A673 (cell line): ENCODE measurements at regions not wholly inside any gene's neighbourhood (a gene's known extent, or its start where the extent isn't known, plus 50 kb on each side); places are given as distances from the start of the nearest gene placed in this dataset.
"Not testable (repeated sequence)": the region's sequence is repeated elsewhere in the genome, so short reads cannot be mapped to it uniquely, and the experiment has no call there.

ENCODE experiments used
- BruUV-seq: library from RNA; stranded (reverse); fragments of 400-500 nt; replicated peaks from 2 replicates; lab custom pipeline; 2021; lab: Mats Ljungman, UMichigan
- CTCF ChIA-PET: fragments of 300-600 bp; sonication (Branson Sonifier 250); formaldehyde crosslinking; loops from one replicate; lab custom pipeline; 2022; ENCODE audit warnings: antibody characterized with exemption; lab: Charles Lee
- POLR2A ChIA-PET: fragments of 300-600 bp; sonication (Branson Sonifier 250); formaldehyde crosslinking; loops from one replicate; lab custom pipeline; 2022; ENCODE audit warnings: antibody characterized with exemption; ENCODE audit not compliant: low non-redundant PET; lab: Charles Lee
- DNase-seq: peaks from one replicate; pipeline ENCODE4 v3.0.0-alpha.2; 2015; ENCODE audit warnings: low spot score
- H3K27ac ChIP-seq: fragments of 200-600 bp; sonication (generic); 2 replicates; pipeline ENCODE4 v1.5.1; 2016; ENCODE audit warnings: mixed run types, low read depth, mild to moderate bottlenecking, mixed read lengths, antibody characterized with exemption, low read length; ENCODE audit not compliant: poor library complexity, severe bottlenecking
- H3K27me3 ChIP-seq: fragments of 200-600 bp; sonication (generic); replicated peaks from 2 replicates; pipeline ENCODE4 v1.6.1; 2017; ENCODE audit warnings: mixed run types, low read depth, mild to moderate bottlenecking, mixed read lengths, antibody characterized with exemption, low read length; ENCODE audit not compliant: insufficient read depth, poor library complexity
- H3K36me3 ChIP-seq: fragments of 200-600 bp; sonication (generic); 2 replicates; pipeline ENCODE4 v1.6.1; 2016; ENCODE audit warnings: mixed run types, mild to moderate bottlenecking, mixed read lengths, antibody characterized with exemption, low read length; ENCODE audit not compliant: insufficient read depth, poor library complexity, severe bottlenecking
- H3K4me1 ChIP-seq: fragments of 200-600 bp; sonication (generic); 2 replicates; pipeline ENCODE4 v1.6.1; 2017; ENCODE audit warnings: mixed run types, mild to moderate bottlenecking, mixed read lengths, antibody characterized with exemption, low read length; ENCODE audit not compliant: insufficient read depth, poor library complexity, severe bottlenecking
- H3K4me3 ChIP-seq: fragments of 200-600 bp; sonication (generic); 2 replicates; pipeline ENCODE4 v1.5.1; 2016; ENCODE audit warnings: low read depth, mixed run types, mild to moderate bottlenecking, mixed read lengths, low read length; ENCODE audit not compliant: poor library complexity, severe bottlenecking
- H3K9me3 ChIP-seq: fragments of 200-600 bp; sonication (generic); 2 replicates; pipeline ENCODE4 v1.6.1; 2016; ENCODE audit warnings: mixed run types, low read depth, mild to moderate bottlenecking, mixed read lengths, antibody characterized with exemption, low read length; ENCODE audit not compliant: poor library complexity, severe bottlenecking
- EZH2 ChIP-seq: fragments of 200-600 bp; sonication (generic); IDR thresholded peaks from 2 replicates; pipeline ENCODE4 v1.6.1; 2017; ENCODE audit warnings: borderline replicate concordance, low read depth, mild to moderate bottlenecking, mixed read lengths, antibody characterized with exemption, low read length; ENCODE audit not compliant: poor library complexity, severe bottlenecking
- intact Hi-C: fragments of 100-400 bp; cut with micrococcal nuclease; formaldehyde crosslinking; loops from one replicate; pipeline ENCODE4 v1.10.0; 2022; ENCODE audit not compliant: unreplicated experiment
- TF ChIP-seq, protein P1 (sequence below): fragments of 300-800, 200-600 bp; sonication (generic); conservative IDR thresholded peaks from 2 replicates; pipeline ENCODE4 v1.5.1; 2017; ENCODE audit warnings: low read depth, mild to moderate bottlenecking, antibody characterized with exemption, low read length, moderate library complexity, mixed read lengths

DNA sequence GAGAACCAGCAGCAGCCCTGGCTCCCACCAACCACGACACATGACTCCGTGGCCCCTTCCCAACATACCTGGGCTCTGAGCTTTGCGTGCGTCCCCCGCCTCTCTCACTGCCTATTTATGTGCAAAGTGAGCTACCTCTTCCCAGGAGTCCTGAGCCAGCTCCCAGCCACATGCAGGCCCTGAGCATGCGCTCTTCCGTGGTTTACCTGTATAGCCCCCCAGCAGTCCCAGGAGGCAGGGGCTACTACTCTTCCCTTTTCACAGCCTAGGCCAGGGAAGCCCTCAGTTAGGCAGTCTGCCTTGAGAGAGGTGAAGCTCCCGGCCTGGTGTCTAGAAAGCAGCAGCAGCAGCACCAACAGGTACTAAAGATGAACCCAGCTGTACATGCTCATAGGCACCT, 114.8 kb upstream of the CDYL start:
- BruUV-seq, result no TSS peak
- CTCF ChIA-PET, result no interaction called here
- Histone ChIP-seq H3K27me3 (no peaks in the 10 kb centered on the region), H3K9me3 (no peaks in the 10 kb centered on the region), H3K4me1 (no peaks in the 10 kb centered on the region), H3K36me3 (no peaks in the 10 kb centered on the region), H3K27ac (no peak overlapping the region), H3K4me3 (no peak overlapping the region)
- no peak for TF ChIP-seq EZH2
- TF ChIP-seq, protein P1, sequence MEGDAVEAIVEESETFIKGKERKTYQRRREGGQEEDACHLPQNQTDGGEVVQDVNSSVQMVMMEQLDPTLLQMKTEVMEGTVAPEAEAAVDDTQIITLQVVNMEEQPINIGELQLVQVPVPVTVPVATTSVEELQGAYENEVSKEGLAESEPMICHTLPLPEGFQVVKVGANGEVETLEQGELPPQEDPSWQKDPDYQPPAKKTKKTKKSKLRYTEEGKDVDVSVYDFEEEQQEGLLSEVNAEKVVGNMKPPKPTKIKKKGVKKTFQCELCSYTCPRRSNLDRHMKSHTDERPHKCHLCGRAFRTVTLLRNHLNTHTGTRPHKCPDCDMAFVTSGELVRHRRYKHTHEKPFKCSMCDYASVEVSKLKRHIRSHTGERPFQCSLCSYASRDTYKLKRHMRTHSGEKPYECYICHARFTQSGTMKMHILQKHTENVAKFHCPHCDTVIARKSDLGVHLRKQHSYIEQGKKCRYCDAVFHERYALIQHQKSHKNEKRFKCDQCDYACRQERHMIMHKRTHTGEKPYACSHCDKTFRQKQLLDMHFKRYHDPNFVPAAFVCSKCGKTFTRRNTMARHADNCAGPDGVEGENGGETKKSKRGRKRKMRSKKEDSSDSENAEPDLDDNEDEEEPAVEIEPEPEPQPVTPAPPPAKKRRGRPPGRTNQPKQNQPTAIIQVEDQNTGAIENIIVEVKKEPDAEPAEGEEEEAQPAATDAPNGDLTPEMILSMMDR, result no peak
- no peak for DNase-seq
- POLR2A ChIA-PET, result no interaction called here
- intact Hi-C loops, result no loop called here

DNA sequence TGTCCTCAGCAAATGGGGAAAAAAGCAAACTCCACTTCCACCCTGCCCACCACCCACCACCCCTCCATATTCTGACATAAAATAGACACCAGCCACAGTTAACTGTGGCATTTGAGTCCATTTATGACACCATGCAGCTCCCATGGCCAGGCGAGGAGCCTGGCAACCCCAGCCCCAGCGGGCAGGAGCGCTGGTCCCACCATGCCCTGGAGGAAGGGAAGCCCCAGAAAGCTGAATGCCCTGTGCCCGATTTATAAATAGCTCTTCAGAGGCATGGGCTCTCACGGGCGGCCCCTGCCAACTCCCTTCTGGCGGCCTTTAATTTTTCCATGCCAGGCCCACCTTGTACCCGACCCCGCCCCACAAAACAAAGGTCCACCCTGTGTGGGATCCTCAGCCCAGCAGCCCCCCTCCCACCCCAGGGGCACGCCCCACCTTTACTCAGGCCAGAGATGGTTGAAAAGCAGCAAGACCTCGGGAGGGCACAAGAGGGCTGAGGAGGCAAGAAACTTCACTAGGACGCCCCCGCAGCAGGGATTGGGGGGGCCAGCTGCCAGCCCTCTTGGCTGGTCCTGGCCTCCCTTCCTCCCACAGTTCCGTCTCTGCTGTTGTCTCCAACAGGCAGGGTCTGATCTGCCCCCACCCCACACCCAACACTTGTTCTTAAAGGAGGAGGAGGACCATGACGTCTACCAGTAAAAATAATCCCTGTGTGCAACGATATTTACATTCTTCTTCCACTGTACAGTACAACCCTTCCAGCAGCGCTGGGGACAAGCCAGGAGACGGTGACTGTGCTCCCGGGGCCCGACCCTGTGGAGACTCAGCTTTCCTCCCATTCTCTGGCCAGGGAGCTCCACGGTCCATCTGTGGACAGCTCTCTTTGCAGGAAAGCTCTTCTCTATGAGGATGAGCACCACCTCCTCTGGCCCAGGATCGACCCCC, 115.6 kb upstream of the CDYL start:
- Histone ChIP-seq H3K4me1 (no peaks in the 10 kb centered on the region), H3K4me3 (no peak overlapping the region), H3K27me3 (no peaks in the 10 kb centered on the region), H3K27ac (no peak overlapping the region), H3K36me3 (no peaks in the 10 kb centered on the region), H3K9me3 (no peaks in the 10 kb centered on the region)
- BruUV-seq, result no TSS peak
- TF ChIP-seq, protein P1, result no peak
- no peak for TF ChIP-seq EZH2
- intact Hi-C loops, result no loop called here
- ChIA-PET POLR2A (no interaction called here), CTCF (no interaction called here)
- no peak for DNase-seq

DNA sequence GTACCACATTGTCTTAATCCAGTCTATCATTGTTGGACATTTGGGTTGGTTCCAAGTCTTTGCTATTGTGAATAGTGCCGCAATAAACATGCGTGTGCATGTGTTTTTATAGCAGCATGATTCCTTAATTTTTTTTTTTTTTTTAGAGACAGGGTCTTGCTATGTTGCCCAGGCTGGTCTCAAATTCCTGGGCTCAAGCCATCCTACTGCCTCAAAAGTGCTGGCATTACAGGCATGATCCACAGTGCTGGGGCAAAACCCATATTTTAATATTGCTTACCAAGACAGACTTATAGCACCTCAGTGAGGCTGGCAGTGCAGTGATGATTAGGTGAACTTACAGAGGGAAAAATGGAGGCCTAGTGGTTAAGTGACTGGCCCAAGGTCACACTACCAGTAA, 116.5 kb upstream of the CDYL start:
- H3K27ac ChIP-seq, H3K36me3 ChIP-seq, DNase-seq, BruUV-seq, H3K27me3 ChIP-seq, intact Hi-C loops, H3K4me3 ChIP-seq, POLR2A ChIA-PET, H3K9me3 ChIP-seq, H3K4me1 ChIP-seq, CTCF ChIA-PET: not testable (repeated sequence)
